GM18858 (cell line): ENCODE measurements at regions not wholly inside any gene's neighbourhood (a gene's known extent, or its start where the extent isn't known, plus 50 kb on each side); places are given as distances from the start of the nearest gene placed in this dataset.
"Not testable (repeated sequence)": the region's sequence is repeated elsewhere in the genome, so short reads cannot be mapped to it uniquely, and the experiment has no call there.

ENCODE experiments used
- ATAC-seq: cut with Tn5 transposase; IDR thresholded peaks from one replicate; pipeline ENCODE4 v1.9.1; 2021; ENCODE audit not compliant: unreplicated experiment

DNA sequence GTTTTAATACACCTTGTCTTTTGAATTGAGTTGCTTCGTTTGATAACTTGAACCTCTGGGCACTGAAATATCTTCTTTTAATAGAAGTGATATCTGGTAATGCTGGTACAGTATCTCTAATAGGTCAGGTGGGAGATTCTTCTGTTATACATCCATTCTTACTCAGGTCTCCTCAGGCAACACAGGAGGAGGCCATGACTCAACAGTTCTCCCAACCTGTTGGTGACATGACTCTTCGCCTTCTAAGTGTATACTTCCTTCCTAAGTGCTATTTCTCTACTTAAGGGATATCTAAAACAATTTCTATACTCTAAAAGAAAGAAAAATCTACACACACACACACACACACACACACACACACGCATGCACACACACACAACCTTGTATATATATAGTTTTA lies 509.1 kb downstream of the PCNX1 start:
- ATAC-seq, result no peak

DNA sequence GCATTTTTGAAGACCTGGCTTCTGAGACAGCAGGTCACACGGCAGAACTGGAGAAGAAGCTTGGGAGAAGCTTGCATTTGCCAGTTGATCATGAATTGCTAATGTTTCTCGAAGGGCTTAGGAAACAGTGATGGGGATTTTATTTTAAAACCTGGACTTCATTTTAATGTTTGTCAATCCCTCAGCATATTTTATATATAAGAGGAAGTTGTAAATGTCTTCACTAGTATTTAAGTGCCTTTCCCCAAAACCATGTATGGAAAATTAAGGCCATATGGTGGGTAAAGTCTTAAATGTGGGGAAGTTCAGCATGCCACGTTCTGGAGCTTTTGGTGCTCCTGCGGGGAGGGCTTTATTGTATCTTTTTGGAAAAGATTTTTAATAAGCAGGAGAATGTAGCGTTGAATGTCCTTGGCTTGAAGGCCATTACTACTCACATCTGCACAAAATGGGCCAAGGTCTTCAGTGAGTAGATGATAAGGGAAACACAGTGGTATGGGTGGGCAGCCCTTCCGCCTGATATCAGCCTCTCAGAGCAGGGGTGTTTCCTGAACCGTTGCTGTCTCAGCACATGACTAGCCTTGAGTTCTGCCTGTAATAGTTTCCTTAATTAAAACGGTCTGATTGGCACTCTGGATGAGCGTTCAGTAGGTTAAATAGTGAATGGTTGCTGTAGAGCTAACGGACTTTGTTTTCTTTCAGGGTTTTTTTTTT lies 511.4 kb downstream of the PCNX1 start:
- ATAC-seq, result no peak

DNA sequence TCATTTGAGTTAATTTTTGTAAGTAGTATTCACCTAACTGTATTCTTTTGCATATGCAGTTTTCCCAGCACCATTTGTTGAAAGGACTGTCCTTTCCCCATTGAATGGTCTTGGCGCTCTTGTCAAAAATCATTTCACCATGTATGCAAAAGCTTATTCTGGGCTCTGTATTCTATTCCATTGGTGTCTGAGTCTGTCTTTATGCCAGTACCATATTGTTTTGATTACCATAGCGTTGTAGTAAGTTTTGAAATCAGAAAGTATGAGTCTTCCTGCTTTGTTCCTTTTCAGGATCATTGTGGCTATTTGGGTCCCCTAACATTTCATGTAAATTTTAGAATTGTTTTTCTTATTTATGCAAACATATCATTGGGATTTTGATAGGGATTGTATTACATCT lies 508.7 kb upstream of the RGS6 start:
- ATAC-seq, result no peak

DNA sequence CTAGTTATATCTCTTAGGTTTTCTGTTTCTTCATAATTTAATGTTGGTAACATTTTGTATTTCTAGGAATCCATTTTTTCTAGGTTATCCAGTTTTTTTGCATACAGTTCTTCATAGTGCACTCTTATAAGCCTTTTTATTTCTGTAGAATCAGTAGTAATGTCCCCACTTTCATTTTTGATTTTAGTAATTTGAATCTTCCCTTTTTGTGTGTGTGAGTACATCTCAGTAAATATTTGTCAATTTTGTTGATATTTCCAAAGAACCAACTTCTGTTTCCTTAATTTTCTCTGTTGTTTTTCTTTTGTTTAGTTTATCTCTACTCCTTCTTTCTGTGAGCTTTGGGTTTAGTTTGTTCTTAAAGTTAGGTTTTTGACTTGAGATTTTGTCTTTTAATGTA lies 507.3 kb upstream of the RGS6 start:
- ATAC-seq, result no peak

DNA sequence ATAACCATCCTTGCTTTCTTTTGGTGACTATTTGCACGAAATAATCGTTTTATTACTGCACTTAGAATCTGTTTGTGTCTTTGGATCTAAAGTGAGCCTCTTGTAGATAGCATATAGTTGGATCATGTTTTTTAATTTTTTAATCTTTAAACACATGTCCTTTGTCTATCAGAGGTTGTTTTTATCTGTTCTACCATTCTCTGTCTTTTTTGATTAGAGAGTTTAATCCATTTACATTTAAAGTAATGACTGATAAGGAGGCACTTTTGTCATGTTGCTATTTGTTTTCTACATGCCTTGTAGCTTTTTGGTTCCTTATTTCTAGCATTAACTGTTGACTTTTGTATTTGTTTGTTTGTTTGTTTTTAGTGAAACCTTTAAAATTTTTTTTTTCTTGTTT lies 506.2 kb upstream of the RGS6 start:
- no peak for ATAC-seq

DNA sequence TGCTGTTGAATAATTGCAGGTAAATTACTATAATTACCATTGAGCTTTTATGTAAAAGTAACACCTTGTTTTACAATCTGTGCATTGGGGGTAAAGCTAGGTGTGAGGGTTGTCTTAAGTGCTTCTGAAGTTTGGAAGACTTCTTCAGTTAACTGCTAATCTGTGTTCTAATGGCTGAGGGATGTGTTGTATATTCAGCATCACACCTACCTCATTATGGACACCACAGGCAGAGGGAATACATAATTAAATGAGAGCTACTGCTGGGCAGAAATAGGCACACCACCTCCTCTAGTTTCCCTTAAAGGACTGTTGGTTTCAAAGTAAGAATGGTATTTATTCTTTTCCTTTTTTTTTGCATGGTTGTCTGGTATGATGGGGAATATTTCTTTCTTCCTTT lies 502.3 kb upstream of the RGS6 start:
- no peak for ATAC-seq

DNA sequence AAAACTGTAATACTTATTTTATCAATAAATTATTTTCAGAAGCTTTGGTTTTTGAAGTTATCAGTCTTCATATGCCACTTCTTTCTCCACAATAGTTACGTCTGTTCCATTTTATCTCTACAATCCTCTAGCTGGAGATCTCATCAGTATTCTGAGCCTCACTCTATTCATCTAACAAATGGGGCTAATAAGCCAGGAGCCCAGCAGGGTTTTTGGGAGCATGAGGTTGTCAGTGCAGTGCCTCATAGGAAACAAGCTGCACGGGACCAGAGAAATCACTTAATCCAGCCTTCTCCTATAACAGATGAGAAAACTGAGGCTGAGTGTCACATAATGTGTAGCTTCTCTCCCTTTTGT lies 501.9 kb upstream of the RGS6 start:
- no peak for ATAC-seq

DNA sequence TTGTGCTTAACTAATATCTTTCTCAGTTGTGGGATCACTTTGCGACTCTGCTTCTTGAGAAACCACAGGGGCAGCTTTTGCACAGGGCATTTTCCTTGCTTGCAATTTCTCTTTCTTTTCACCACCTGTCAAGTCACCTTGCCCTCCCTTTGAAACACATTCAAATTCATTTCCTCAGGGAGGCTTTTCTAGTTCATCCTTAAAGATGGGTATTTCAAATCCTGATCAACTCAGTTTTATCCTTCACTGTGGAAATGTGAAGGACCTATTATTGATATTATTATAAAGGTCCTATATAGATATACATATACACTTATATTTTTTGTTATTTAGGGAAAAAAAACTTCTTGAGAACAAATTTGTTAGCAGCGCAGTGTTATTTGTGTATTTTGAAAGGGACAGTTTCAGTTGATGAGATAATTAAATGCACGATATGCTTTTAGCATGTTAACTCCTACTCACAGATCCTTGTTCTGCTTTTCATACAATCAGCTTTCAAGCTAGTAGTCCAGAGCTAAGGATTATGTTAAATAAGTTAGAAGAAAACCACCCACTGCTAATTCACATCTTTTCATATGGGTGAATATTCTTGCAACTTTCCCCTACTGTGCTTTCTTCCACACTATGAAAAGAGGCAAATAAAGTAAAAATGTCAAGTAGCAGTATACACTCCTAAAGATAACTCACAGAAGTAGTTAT lies 501.4 kb upstream of the RGS6 start:
- no peak for ATAC-seq

DNA sequence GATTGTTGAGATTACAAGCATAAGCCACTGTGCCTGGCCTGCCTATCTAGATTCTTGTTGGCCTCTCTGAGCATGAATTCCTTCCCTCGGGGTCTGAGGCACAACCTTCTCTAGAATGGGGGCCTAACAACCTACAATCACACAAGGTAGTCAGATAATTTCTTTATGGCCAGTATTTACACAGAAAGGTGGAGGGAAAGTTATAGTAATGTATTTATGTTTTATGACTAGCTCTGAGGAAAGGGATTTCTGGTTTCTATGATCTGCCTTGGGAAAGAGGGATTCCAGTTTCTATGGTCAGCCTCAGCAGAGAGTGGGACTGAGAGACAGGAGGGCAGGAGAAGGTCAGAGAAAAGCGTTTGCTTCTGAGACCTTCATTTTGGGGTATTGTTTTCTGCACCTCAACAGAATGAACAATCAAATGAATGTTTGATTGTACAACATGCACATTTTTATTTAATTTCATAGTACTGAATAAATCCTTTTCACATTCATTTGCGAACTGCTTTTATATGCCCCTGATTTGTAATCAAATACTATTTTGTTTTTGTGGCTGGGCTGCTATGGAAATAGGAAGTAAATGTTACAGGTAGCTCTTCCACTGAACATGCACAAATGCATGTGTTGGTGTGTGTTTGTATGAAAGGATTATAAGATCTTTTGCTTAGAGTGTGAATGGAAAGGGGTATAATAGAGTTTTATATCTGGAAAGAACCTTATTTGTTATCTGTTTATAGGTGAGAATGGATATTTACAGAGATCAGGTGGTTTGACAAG lies 499.7 kb upstream of the RGS6 start:
- no peak for ATAC-seq

DNA sequence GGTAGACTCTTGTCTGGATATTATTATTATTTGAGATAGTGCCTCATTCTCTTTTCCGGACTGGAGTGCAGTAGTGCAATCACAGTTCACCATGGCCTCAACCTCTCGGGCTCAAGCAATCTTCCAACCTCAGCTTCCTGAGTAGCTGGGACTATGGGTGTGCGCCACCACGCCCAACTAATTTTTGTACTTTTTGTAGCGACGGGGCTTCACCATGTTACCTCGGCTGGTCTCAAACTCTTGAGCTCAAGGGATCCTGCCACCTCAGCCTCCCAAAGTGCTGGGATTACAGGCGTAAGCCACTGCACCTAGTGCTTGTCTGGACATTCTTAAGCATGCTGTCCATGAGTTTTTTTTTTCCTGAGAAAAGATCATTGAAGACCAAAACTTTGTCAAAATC lies 498.9 kb upstream of the RGS6 start:
- ATAC-seq, result no peak

DNA sequence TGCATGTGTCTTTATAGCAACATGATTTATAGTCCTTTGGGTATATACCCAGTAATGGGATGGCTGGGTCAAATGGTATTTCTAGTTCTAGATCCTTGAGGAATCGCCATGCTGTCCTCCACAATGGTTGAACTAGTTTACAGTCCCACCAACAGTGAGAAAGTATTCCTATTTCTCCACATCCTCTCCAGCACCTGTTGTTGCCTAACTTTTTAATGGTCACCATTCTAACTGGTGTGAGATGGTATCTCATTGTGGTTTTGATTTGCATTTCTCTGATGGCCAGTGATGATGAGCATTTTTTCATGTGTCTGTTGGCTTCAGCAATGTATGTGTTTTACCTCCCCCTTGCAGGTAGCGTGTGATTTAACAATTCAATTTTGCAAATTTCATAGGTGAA lies 496.6 kb upstream of the RGS6 start:
- ATAC-seq, result not testable (repeated sequence)

DNA sequence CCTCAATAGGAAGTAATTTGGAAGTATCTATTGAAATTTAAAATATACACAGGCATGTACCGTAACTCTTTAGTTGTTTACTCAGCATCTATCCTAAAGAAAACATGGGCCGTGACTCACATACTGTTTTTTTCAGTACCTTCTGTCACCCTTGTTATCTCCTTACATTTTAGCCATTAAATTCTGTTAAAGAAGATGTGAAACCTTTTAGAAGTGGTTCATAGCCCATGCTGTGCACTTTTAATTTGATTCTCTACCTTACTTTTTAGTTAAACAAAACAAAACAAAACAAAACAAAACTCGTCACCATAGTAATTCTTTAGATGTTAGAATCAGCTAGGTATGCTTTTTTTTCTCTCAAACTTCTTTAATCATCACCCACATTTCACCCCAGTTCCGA lies 494.4 kb upstream of the RGS6 start:
- ATAC-seq, result no peak

DNA sequence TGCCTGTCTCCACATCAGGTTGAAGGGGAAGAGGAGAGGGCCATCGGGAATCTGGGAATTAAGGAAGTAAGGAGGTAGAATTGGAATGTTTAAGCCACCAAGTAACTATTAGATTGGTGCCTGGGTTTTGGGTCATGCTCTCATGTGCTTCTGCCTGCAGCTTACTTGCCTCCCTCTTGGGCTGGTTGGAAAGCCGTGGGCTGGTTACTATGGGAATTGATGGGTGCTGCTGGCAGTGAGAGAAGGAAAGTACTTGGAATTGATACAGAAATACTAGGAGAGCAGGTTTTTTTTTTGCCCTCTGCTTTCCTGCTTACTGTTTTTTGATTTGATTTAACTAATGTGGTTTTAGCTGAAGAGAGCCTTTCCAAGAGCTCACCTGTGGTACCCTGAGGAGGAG lies 493.5 kb upstream of the RGS6 start:
- ATAC-seq, result no peak

DNA sequence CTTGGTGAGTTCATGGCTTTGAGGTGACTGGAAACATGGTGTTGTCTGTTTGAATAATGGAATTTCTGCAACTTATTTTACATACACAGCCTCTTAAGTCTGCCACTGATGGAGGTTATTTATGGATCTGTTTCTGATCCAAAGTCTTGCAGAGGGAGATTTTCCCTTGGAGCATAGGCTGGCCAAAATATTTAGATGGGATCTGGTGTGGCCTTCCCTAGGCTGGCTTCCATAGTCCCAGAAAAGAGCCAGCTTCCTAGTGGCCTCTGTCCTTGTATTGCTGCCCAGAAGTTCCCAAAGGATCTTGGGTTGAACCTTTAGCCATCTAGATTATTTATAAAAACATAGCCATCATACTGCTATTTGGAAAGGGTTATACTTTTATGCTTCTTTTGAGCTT lies 491.1 kb upstream of the RGS6 start:
- ATAC-seq, result no peak

DNA sequence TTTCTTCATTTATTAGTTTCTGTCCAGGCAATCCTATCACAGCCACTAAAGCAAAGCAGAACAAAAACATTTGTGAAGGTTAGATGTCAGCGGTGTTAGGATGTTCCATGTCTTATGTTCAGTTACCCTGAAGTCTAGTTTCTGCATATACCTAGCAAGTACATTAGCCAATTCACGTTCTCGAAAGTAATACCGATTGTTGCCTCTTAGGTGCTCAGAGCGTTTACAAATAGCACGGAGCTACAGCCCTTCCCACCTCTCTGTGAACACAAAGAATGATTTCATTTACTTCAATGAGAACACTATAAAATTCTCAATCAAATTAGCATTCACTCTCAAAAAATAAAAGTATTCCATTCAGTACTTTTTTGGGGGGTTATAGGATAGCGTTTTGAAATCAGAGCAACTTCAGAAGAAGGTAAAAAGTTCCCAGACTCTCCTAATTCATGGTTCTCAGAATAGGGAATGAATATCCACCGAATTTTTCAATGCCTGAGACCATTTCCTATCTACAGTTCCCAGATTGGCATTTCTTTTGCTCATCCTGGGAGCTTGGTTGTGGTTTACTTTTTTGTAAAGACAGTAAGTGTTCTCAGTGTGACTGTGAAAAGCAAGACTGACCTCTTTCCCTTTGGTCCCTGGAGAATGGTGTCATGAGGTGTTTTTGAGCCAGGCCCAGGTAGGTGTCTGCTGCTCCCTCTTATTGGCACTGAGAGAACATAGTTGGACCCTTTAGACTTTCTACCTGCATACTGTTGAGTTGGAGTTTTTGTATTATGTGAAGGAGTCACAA lies 488.0 kb upstream of the RGS6 start:
- ATAC-seq, result no peak

DNA sequence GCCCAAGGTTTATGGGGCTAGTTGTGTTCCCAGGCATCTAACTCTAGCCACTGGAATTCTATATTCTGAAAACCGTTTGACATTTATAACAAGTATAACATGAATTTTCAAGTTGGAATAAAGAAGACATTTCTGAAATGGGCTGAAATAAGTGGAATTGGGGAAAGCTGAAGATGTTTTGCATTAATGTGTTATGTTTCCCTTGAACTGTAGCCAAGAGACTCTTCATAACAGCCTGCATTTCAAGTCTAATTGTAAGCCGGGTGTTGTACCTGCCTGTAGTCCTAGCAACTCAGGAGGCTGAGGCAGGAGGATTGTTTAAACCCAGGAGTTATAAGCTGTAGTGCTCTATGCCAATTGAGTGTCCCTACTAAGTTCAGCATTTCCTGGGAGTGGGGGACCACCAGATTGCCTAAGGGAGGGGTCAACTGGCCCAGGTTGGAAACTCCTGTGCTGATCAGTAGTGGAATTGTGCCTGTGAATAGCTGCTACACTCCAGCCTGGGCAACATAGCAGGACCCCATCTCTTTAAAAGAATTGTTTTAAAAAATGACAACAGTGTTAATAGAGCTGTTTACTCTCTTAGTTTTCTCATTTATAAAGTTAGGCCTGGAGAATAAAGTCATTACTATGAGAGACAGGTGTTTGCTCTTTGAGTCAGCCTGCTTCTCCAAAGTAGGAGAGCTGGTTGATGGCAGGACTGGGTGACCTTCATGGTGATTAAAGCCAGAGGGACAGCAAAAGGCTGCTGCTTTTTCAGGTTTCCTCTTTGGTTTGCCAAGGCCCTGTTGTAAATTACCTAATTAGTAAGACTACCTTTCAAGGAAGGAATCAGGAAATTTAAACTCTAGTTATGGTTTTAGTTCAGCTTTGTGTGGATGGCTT lies 483.6 kb upstream of the RGS6 start:
- no peak for ATAC-seq

DNA sequence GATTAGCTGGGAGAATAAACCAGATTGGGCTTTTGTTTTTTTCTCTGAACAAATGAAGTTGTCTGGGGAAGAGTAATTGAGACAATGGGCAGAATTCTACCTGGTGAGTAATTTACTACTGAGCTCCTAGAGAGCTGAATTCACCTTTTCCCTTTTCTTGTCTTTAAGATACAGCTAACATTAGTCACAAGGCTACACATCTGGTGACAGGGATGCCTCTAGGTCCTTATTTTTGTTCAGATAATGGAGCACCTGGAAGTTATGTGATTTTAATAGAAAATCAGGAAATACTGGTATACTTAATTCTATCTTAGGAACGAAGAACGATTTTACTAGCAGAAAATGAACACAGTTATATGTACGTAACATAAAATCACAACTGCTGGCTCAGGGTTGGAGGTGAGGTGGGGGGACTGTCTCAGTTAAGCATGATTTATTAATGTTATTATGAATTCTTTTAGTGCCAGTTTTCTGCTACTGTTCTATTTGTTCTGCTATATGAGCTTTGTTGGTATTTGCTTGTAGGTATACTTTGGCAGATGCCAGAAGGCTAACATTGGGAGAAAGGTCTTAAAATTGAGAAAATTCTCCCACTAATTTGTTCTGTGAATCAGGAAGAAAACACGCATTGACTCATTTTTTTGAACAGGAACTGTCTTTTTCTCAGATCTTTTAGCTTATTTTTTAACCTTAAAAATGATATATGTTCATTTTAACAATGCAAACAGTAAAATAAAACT lies 482.7 kb upstream of the RGS6 start:
- ATAC-seq, result no peak

DNA sequence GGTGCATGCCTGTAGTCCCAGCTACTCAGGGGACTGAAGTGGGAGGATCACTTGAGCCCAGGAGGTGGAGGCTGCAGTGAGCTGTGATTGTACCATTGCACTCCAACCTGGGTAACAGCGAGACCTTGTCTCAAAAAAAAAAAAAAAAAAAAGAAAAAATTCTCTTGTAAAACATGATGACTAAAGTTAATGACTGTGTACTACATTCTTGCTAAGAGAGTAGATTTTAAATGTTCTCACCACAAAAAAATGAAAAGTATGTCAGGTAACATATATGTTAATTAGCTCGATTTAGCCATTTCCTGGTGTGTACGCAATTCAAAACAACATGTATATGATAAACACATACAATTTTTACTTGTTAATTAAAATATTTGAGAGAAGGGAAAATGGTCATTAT lies 480.7 kb upstream of the RGS6 start:
- no peak for ATAC-seq

DNA sequence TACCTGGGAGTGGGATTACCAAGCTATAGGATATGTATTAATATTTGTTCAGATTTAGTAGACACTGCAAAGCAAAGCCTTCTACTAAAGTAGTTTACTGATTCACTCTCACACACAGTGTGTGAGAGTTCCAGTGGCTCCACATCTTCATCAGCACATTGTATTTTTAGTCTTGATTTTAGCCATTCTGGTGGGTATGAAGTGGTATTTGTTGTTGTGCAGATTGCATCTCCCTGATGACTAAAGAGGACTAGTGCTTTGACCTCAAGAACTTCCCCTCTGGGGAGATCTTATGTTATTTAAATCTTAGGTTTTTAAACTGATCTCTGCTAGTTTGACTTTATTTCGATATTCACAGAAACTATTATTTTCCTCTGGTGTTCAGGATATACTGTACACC lies 479.7 kb upstream of the RGS6 start:
- ATAC-seq, result no peak

DNA sequence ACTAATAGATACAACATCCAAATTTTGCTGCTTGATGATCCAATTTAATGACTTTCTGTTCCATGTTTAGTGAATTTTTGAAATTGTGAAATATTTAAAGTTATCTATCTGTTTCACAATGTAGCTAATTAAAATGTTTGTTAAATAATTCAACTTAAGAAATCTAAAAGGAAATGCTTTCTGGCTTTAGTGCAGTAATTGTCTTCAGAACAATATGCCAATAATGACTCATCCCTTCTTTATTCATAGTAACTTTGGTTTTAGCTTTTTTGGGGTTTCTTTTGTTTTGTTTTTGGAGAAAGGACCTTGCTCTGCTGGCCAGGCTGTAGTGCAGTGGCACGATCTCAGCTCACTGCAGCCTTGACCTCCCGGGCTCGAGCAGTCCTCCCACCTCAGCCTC lies 479.2 kb upstream of the RGS6 start:
- ATAC-seq, result no peak
